H1 (cell line): ENCODE measurements at regions not wholly inside any gene's neighbourhood (a gene's known extent, or its start where the extent isn't known, plus 50 kb on each side); places are given as distances from the start of the nearest gene placed in this dataset.

ENCODE experiments used
- CTCF ChIA-PET: fragments of 300-600 bp; sonication (Branson Sonifier 250); formaldehyde crosslinking; loops from one replicate; lab custom pipeline; 2021; ENCODE audit not compliant: partially characterized antibody; lab: Charles Lee
- POLR2A ChIA-PET: fragments of 300-600 bp; sonication (Branson Sonifier 250); formaldehyde crosslinking; loops from one replicate; lab custom pipeline; 2021; ENCODE audit warnings: inconsistent platforms; ENCODE audit not compliant: partially characterized antibody; lab: Charles Lee
- DNase-seq, 2 experiments: peaks; one replicate each; pipeline versions ENCODE4 v3.0.0 to v3.0.0-alpha.2; 2010 to 2022; ENCODE audit warnings: low spot score in 2 of 2, low read depth in 1 of 2, mixed read lengths in 1 of 2
- FAIRE-seq: peaks from 2 replicates; lab custom pipeline; 2011; peaks lifted over from hg19 to GRCh38; lab: Jason Lieb, UNC
- H2AFZ ChIP-seq: 2 replicates; pipeline ENCODE4 v1.8.1; 2012; ENCODE audit warnings: low read length, inconsistent platforms
- H2AK5ac ChIP-seq: 2 replicates; pipeline ENCODE4 v1.6.1; 2013; ENCODE audit warnings: low read depth, low read length
- H2BK120ac ChIP-seq: replicated peaks from 2 replicates; pipeline ENCODE3; 2013; ENCODE audit warnings: low read depth, low read length, inconsistent platforms
- H2BK12ac ChIP-seq: 2 replicates; pipeline ENCODE4 v1.6.1; 2013; ENCODE audit warnings: low read depth, low read length
- H2BK15ac ChIP-seq: 2 replicates; pipeline ENCODE4 v1.6.1; 2013; ENCODE audit warnings: low read length
- H2BK20ac ChIP-seq: 2 replicates; pipeline ENCODE4 v1.6.1; 2013; ENCODE audit warnings: low read length
- H2BK5ac ChIP-seq: 2 replicates; pipeline ENCODE4 v1.6.1; 2013; ENCODE audit warnings: low read depth, low read length
- H3K14ac ChIP-seq: 2 replicates; pipeline ENCODE4 v1.6.1; 2013; ENCODE audit warnings: inconsistent platforms; ENCODE audit not compliant: insufficient read length
- H3K18ac ChIP-seq: 2 replicates; pipeline ENCODE4 v1.6.1; 2013; ENCODE audit warnings: low read length; ENCODE audit errors: extremely low read depth
- H3K23ac ChIP-seq: 2 replicates; pipeline ENCODE4 v1.6.1; 2013; ENCODE audit warnings: inconsistent platforms; ENCODE audit not compliant: insufficient read length
- H3K23me2 ChIP-seq: 2 replicates; pipeline ENCODE4 v1.6.1; 2013; ENCODE audit warnings: low read depth, low read length
- H3K27ac ChIP-seq: 2 replicates; pipeline ENCODE4 v1.6.1; 2011; ENCODE audit warnings: low read depth, low read length, inconsistent platforms
- H3K27me3 ChIP-seq, 4 experiments: replicated peaks in 1 of 4; 1 replicate in 1 of 4; 2 replicates in 3 of 4; pipeline versions ENCODE4 v1.6.1 to v1.8.1; 2011 to 2013; ENCODE audit warnings: low read length in 3 of 4, mild to moderate bottlenecking in 3 of 4, inconsistent platforms in 2 of 4, mixed read lengths in 2 of 4, moderate library complexity in 1 of 4; ENCODE audit not compliant: control insufficient read depth in 3 of 4, insufficient read depth in 3 of 4; ENCODE audit errors: extremely low read depth in 1 of 4
- H3K36me3 ChIP-seq, 4 experiments: 2 replicates each; pipeline versions ENCODE4 v1.6.1 to v1.8.1; 2011 to 2013; ENCODE audit warnings: mild to moderate bottlenecking in 4 of 4, low read length in 3 of 4, moderate library complexity in 2 of 4, control low read depth in 1 of 4, inconsistent platforms in 1 of 4; ENCODE audit not compliant: insufficient read depth in 4 of 4, control insufficient read depth in 2 of 4
- H3K4ac ChIP-seq: replicated peaks from 2 replicates; pipeline ENCODE3; 2013; ENCODE audit warnings: low read length, low read depth, mixed read lengths, inconsistent platforms; ENCODE audit not compliant: insufficient read length
- H3K4me1 ChIP-seq, 4 experiments: replicated peaks in 1 of 4; 1 replicate in 1 of 4; 2 replicates in 3 of 4; pipeline versions ENCODE4 v1.6.1 to v1.8.1; 2011 to 2013; ENCODE audit warnings: low read length in 3 of 4, inconsistent platforms in 2 of 4, mixed read lengths in 1 of 4; ENCODE audit not compliant: insufficient read depth in 4 of 4, control insufficient read depth in 3 of 4
- H3K4me2 ChIP-seq, 2 experiments: 2 replicates each; pipeline versions ENCODE4 v1.6.1 to v1.8.1; 2011 to 2013; ENCODE audit warnings: low read depth in 2 of 2, low read length in 2 of 2, control low read depth in 1 of 2, inconsistent platforms in 1 of 2, mild to moderate bottlenecking in 1 of 2; ENCODE audit not compliant: insufficient read depth in 1 of 2
- H3K4me3 ChIP-seq, 4 experiments: fragments of 200-600, 300-600 bp in 1 of 4; sonication (generic), shearing (Covaris generic), sonication (Bioruptor Twin) in 1 of 4; 2 replicates each; pipeline versions ENCODE4 v1.5.1 to v1.8.1; 2011 to 2016; ENCODE audit warnings: low read length in 4 of 4, low read depth in 3 of 4, control low read depth in 2 of 4, inconsistent platforms in 2 of 4, mild to moderate bottlenecking in 2 of 4, mixed read lengths in 1 of 4, moderate library complexity in 1 of 4; ENCODE audit not compliant: insufficient read depth in 2 of 4; ENCODE audit errors: extremely low read depth in 1 of 4
- H3K56ac ChIP-seq: replicated peaks from 2 replicates; pipeline ENCODE3; 2013; ENCODE audit warnings: low read depth, mild to moderate bottlenecking, mixed read lengths, low read length, inconsistent platforms; ENCODE audit not compliant: insufficient read length
- H3K79me1 ChIP-seq: 2 replicates; pipeline ENCODE4 v1.6.1; 2013; ENCODE audit warnings: low read depth, low read length, control low read depth
- H3K79me2 ChIP-seq, 2 experiments: 2 replicates each; pipeline versions ENCODE4 v1.6.1 to v1.8.1; 2012 to 2013; ENCODE audit warnings: low read length in 2 of 2, mild to moderate bottlenecking in 2 of 2, inconsistent platforms in 1 of 2; ENCODE audit not compliant: insufficient read depth in 2 of 2, control insufficient read depth in 1 of 2
- H3K9ac ChIP-seq, 4 experiments: replicated peaks in 1 of 4; 1 replicate in 1 of 4; 2 replicates in 3 of 4; pipeline versions ENCODE4 v1.6.1 to v1.8.1; 2011 to 2013; ENCODE audit warnings: low read depth in 3 of 4, low read length in 3 of 4, control low read depth in 2 of 4, mild to moderate bottlenecking in 2 of 4, moderate library complexity in 2 of 4, inconsistent platforms in 1 of 4; ENCODE audit errors: extremely low read depth in 1 of 4
- H3K9me3 ChIP-seq, 2 experiments: 2 replicates each; pipeline versions ENCODE4 v1.6.1 to v1.8.1; 2012 to 2013; ENCODE audit warnings: mild to moderate bottlenecking in 2 of 2, moderate library complexity in 2 of 2, control low read depth in 1 of 2, inconsistent platforms in 1 of 2, low read depth in 1 of 2, low read length in 1 of 2, mixed read lengths in 1 of 2; ENCODE audit not compliant: insufficient read depth in 2 of 2
- H4K20me1 ChIP-seq, 2 experiments: replicated peaks in 1 of 2; 2 replicates each; pipeline versions ENCODE3 to v1.8.1; 2011 to 2013; ENCODE audit warnings: inconsistent platforms in 2 of 2, low read length in 2 of 2, mild to moderate bottlenecking in 1 of 2; ENCODE audit not compliant: insufficient read depth in 2 of 2, control insufficient read depth in 1 of 2
- H4K5ac ChIP-seq: 2 replicates; pipeline ENCODE4 v1.6.1; 2013; ENCODE audit warnings: low read length, low read depth, mixed read lengths, inconsistent platforms; ENCODE audit not compliant: insufficient read length
- H4K8ac ChIP-seq: 2 replicates; pipeline ENCODE4 v1.8.0; 2013; ENCODE audit warnings: mild to moderate bottlenecking, moderate library complexity, low read length, inconsistent platforms; ENCODE audit not compliant: insufficient read depth; ENCODE audit errors: extremely low read depth
- H4K91ac ChIP-seq: replicated peaks from 2 replicates; pipeline ENCODE3; 2013; ENCODE audit warnings: low read length, mixed read lengths, inconsistent platforms; ENCODE audit not compliant: insufficient read length
- ASH2L ChIP-seq: fragments of 200-600, 300-600 bp; sonication (generic); IDR thresholded peaks from one replicate; pipeline ENCODE4 v1.7.1; 2017; ENCODE audit warnings: low read length
- BRCA1 ChIP-seq: IDR thresholded peaks from 2 replicates; pipeline ENCODE4 v1.6.1; 2012; ENCODE audit warnings: low read depth, low read length, improper control_type of control experiment
- CEBPB ChIP-seq: IDR thresholded peaks from 2 replicates; pipeline ENCODE4 v1.6.1; 2012; ENCODE audit warnings: low read depth, low read length
- CTBP2 ChIP-seq: IDR thresholded peaks from 2 replicates; pipeline ENCODE4 v1.7.0; 2011; ENCODE audit warnings: borderline replicate concordance, mild to moderate bottlenecking, moderate library complexity, mixed read lengths, low read length; ENCODE audit not compliant: insufficient read depth, insufficient read length
- EGR1 ChIP-seq: IDR thresholded peaks from 2 replicates; pipeline ENCODE4 v1.6.1; 2011; ENCODE audit warnings: low read depth, low read length, borderline replicate concordance
- EP300 ChIP-seq, 2 experiments: IDR thresholded peaks; 1 replicate in 1 of 2; 2 replicates in 1 of 2; pipeline ENCODE4 v1.6.1; 2011 to 2012; ENCODE audit warnings: low read depth in 2 of 2, low read length in 2 of 2, mild to moderate bottlenecking in 2 of 2, borderline replicate concordance in 1 of 2, inconsistent platforms in 1 of 2, moderate library complexity in 1 of 2
- HDAC2 ChIP-seq, 2 experiments: fragments of 300-600 bp in 1 of 2; sonication (generic) in 1 of 2; IDR thresholded peaks; 2 replicates each; pipeline ENCODE4 v1.6.1; 2011 to 2012; ENCODE audit warnings: low read depth in 2 of 2, low read length in 2 of 2, mild to moderate bottlenecking in 2 of 2, moderate library complexity in 2 of 2, borderline replicate concordance in 1 of 2, inconsistent platforms in 1 of 2
- HDAC6 ChIP-seq: IDR thresholded peaks from one replicate; pipeline ENCODE4 v1.7.1; 2012; ENCODE audit warnings: low read depth, mild to moderate bottlenecking, inconsistent platforms, low read length, moderate library complexity
- MAFK ChIP-seq: IDR thresholded peaks from 2 replicates; pipeline ENCODE4 v1.6.1; 2012; ENCODE audit warnings: low read depth, mild to moderate bottlenecking, improper control_type of control experiment, low read length
- NANOG ChIP-seq: IDR thresholded peaks from 2 replicates; pipeline ENCODE4 v1.6.1; 2011; ENCODE audit warnings: low read length, low read depth, mild to moderate bottlenecking, inconsistent platforms; ENCODE audit not compliant: insufficient read depth, poor library complexity, severe bottlenecking
- POLR2A ChIP-seq, 2 experiments: IDR thresholded peaks; 1 replicate in 1 of 2; 2 replicates in 1 of 2; pipeline ENCODE4 v1.6.1; 2011; ENCODE audit warnings: low read depth in 2 of 2, low read length in 2 of 2, mild to moderate bottlenecking in 2 of 2; ENCODE audit errors: control extremely low read depth in 1 of 2
- POU5F1 ChIP-seq: IDR thresholded peaks from 2 replicates; pipeline ENCODE4 v1.6.1; 2011; ENCODE audit warnings: low read depth, mild to moderate bottlenecking, low read length, moderate library complexity
- SIX5 ChIP-seq: IDR thresholded peaks from 2 replicates; pipeline ENCODE4 v1.6.1; 2011; ENCODE audit warnings: mild to moderate bottlenecking, low read depth, low read length
- TBP ChIP-seq: IDR thresholded peaks from 2 replicates; pipeline ENCODE4 v1.6.1; 2011; ENCODE audit warnings: low read depth, low read length, improper control_type of control experiment
- WGBS, 2 experiments: shearing (Covaris generic) in 1 of 2; methylation state at CpG; one replicate each; pipeline versions ENCODE4 v1.1.6 to v1.1.7; 2013 to 2015; ENCODE audit warnings: low lambda C conversion rate in 2 of 2, mixed read lengths in 2 of 2, inconsistent platforms in 1 of 2, low coverage in 1 of 2, missing lambda C conversion rate in 1 of 2; ENCODE audit not compliant: insufficient replicate concordance in 2 of 2, insufficient coverage in 1 of 2, insufficient read length in 1 of 2; ENCODE audit errors: extremely low coverage in 1 of 2, missing lambda C conversion rate in 1 of 2; 5-methylcytosine and 5-hydroxymethylcytosine counted together

GRCh38 chr7:142413280-142414000 is 155.6 kb upstream of the PRSS58 start:
- Histone ChIP-seq H4K91ac (no peak overlapping the region), H4K5ac (no peak overlapping the region), H3K4me2 (no peak overlapping the region), H3K4ac (no peak overlapping the region), H3K4me1 (peaks cover 0 to 3% (median 0%) of the 10 kb centered on the region in 4 experiments; a peak in 2 of 7 replicates), H2AK5ac (no peak overlapping the region), H2BK20ac (no peak overlapping the region), H3K4me3 (no peak overlapping the region), H2BK120ac (no peak overlapping the region), H3K23me2 (no peaks in the 10 kb centered on the region), H2BK12ac (no peak overlapping the region), H3K56ac (no peak overlapping the region), H4K8ac (no peak overlapping the region), H3K14ac (no peak overlapping the region), H3K9me3 (no peaks in the 10 kb centered on the region), H3K27me3 (no peaks in the 10 kb centered on the region), H2BK5ac (no peak overlapping the region), H3K23ac (no peak overlapping the region), H2AFZ (0 out of 2 replicates have a peak overlapping the region, but pooled peaks have one; percentile 78), H3K79me2 (no peaks in the 10 kb centered on the region), H2BK15ac (no peak overlapping the region), H3K36me3 (no peaks in the 10 kb centered on the region), H3K9ac (no peak overlapping the region), H3K18ac (no peak overlapping the region), H3K79me1 (no peaks in the 10 kb centered on the region), H4K20me1 (no peaks in the 10 kb centered on the region), H3K27ac (no peak overlapping the region)
- DNase-seq (no peak), FAIRE-seq (no peak)
- CTCF ChIA-PET = interaction anchor here (0.6 to 7.2 kb wide), 45 partner anchors 9 to 733 kb away, joined by 3 to 78 read pairs (median 5); no protein-coding TSS in a partner anchor
- 91% methylated on average over 4 of the region's 4 CpGs; no CpG with 5 or more reads in 1 of the 2 experiments for WGBS, 2 experiments
- POLR2A ChIA-PET = no interaction called here
- no peak for TF ChIP-seq SIX5
- TF ChIP-seq ASH2L = no peak
- TF ChIP-seq EP300 (IDR thresholded peaks at IDR 0.05; ENCODE audit: borderline replicate concordance in 1 of 2, low read depth in 2 of 2, low read length in 2 of 2) = no peak
- no peak for TF ChIP-seq POU5F1
- no peak for TF ChIP-seq HDAC2 (IDR thresholded peaks at IDR 0.05; ENCODE audit: borderline replicate concordance in 1 of 2, low read depth in 2 of 2, low read length in 2 of 2)
- TF ChIP-seq MAFK = no peak
- TF ChIP-seq NANOG = no peak
- TF ChIP-seq BRCA1 = no peak
- TF ChIP-seq TBP = no peak
- no peak for TF ChIP-seq CTBP2
- no peak for TF ChIP-seq EGR1
- TF ChIP-seq CEBPB = no peak
- TF ChIP-seq POLR2A (IDR thresholded peaks at IDR 0.05; ENCODE audit: control extremely low read depth in 1 of 2, low read depth in 2 of 2, low read length in 2 of 2) = no peak
- TF ChIP-seq HDAC6 = no peak
